Amygdala (tissue), 56 donors: ENCODE measurements at regions not wholly inside any gene's neighbourhood (a gene's known extent, or its start where the extent isn't known, plus 50 kb on each side); places are given as distances from the start of the nearest gene placed in this dataset.
"Not testable (repeated sequence)": the region's sequence is repeated elsewhere in the genome, so short reads cannot be mapped to it uniquely, and the experiment has no call there.

Experiments used
- DNase-seq, 56 donors: peaks; one replicate each; lab custom pipeline; 2025; lab: John Stamatoyannopoulos, UW

DNA sequence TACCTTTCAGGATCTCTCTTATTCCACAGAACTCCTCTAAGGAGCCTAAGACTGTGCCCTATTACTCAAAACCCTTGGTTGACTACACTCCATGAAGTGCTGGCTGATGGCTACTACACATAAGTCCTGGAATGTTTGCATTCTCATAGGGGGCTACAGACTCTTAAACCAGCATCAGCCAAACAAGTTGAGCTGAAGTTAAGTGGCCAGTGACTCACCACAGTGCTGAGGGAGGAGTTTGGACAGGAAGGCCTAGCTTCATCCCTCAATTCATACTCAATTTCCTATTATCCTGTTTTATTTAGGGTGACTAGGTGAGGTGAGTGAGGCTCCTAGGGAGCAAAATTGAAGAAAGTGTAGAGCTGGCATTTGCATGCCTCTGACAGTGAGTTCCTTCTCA is 246.7 kb downstream of the SMAD2 start:
- no peak for DNase-seq

- DNase-seq, result no peak
These were observed 247.6 kb downstream of the SMAD2 start for GRCh38 chr18:47682876-47683275.

DNA sequence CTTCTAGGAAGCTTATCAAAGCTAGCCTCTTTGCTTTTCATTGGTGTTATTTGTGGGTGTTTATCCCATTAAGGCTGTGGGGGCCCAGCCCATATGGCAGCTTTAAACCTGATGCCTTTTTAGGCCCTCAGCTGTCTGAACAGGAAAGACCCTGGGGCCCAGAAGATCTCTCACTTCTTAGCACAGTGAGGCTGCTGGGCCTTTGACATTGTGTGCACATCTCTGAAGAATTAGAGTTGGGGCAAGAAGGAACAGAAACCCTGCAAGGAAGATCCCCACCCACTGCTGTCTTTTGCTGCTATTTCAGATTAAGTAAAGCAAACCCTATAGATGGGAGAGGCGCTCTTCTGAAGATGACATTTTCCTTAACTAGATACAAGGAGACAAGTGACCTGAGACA is 250.0 kb downstream of the SMAD2 start:
- DNase-seq, result no peak

DNA sequence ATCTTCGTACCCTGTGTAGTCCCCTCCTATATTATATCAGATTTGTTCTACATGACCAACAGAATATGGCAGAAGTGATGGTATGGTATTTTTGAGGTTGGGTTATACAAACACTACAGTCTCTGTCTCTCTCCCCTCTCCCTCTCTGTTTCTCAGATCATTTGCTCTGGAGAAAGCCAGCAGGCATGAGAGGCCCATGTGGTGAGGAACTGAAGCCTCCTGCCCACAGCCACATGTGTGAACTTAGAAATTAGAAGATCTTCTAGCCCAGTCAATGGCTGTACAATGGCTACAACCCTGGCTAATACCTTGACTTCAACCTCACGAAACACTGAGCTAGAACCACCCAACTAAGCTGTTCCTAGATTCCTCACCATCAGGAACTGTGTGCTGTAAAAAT is 250.6 kb downstream of the SMAD2 start:
- DNase-seq, result no peak

- DNase-seq, result no peak
These were observed 252.5 kb downstream of the SMAD2 start for GRCh38 chr18:47677952-47678351.

DNA sequence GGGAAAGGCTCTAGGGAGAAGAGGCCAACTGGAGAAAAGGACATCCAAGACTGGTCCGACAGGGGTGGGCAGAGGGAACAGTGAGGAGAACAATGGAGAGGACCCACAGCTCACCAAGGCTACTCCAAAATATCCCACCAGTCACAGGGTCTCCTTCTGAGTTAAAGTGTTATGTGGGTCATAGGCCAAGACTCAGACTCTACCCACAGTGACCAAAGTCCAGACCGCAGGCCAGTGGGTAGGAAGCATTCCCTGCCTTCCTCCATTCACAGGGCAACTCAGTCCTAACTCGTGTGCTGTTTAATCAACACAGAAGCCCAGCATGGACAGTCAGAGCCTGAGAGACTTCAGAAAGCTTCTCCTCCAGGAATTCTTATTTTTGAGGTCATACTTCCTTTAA is 260.6 kb downstream of the SMAD2 start:
- DNase-seq, result no peak

DNA sequence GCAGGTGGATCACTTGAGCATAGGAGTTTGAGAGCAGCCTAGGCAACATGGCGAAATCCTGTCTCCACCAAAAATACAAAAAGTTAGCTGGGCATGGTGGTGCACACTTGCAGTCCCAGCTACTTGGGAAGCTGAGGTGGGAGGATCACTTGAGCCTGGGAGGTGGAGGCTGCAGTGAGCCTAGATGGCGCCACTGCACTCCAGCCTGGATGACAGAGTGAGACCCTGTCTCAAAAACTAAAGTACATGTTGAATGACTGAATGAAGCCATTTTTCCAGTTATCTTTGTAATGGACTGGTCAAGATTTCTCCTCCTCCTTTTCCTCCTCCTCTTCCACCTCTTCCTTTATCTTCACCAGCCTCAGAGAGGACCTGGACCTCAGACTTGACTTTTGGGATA is 272.0 kb downstream of the SMAD2 start:
- no peak for DNase-seq

- no peak for DNase-seq
These were observed 275.5 kb downstream of the SMAD2 start for GRCh38 chr18:47654988-47655387.

DNA sequence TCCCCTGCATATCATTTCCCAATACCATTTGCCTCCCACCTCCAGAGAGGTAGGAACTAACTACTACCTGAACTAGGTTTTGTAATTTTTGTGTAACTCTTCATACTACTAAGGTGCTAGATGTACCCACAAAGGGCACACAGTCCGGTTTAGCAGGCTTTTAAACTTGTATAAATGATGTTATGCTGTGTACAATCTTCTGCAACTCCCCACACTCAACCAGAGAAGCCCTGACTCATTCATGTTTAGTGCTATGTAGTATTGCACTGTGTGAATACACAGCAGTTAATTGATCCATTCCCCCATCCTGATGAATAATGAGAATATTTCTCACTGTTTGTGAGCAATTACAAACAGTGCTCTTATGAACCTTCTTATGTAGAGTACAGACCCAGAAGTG is 285.6 kb downstream of the SMAD2 start:
- DNase-seq, result no peak

DNA sequence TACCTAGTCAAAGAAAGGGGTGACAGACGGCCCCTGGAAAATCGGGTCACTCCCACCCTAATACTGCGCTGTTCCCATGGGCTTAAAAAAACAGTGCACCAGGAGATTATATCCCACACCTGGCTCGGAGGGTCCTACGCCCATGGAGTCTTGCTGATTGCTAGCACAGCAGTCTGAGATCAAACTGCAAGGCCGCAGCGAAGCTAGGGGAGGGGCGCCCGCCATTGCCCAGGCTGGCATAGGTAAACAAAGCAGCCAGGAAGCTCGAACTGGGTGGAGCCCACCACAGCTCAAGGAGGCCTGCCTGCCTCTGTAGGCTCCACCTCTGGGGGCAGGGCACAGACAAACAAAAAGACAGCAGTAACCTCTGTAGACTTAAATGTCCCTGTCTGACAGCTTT is 292.9 kb downstream of the SMAD2 start:
- not testable (repeated sequence) for DNase-seq

- no peak for DNase-seq
These were observed 295.0 kb downstream of the SMAD2 start for GRCh38 chr18:47635416-47635815.

- no peak for DNase-seq
These were observed 297.4 kb downstream of the SMAD2 start for GRCh38 chr18:47632970-47633635.

GRCh38 chr18:47628893-47629292 is 301.6 kb downstream of the SMAD2 start:
- DNase-seq, result no peak

DNA sequence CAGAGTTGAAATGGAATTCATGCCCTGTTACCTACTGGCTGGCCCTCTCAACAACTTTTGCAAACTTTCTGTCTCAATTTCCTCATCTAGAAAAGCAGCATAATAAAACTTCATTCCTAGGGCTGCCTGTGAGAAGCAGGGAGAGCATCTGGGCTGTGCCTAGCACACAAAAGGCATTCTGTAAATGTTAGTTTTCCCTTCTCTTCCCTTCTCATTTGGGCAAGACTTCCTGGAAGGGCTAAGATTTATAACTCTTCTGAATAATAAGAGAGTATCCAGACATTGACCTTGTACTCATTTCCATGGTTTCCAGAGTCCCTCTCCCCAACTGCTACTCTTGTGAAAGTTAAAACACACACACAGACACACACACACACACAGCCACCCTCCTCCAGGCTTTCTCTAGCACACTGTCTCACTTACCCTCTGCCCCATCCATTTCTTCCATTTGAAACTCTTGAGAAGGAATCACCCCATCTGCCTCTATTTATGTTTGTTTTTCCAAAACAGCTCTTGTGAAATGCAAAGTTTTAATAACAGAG is 302.1 kb downstream of the SMAD2 start:
- no peak for DNase-seq

DNA sequence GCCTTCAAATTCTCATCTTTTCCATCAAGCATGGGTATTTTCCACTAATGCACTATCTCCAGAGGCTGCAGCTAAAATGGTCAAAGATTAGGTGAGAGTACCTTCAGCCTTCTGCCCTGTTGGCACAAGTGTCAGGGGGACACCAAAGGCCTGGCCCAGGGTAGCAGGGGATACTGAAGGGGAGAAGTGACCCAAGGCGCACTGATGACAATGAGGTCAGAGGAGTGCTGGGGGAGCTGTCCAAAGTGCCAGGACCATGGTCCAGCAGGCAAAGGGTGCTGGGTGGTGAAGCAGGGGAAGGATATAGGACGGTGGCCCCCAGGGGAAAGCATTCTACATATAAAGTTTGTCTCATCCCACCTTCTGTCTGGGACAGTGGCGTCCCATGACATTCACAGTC is 303.4 kb downstream of the SMAD2 start:
- DNase-seq, result no peak

- no peak for DNase-seq
These were observed 310.5 kb downstream of the SMAD2 start for GRCh38 chr18:47619771-47620448.

GRCh38 chr18:47618758-47619157 is 311.7 kb downstream of the SMAD2 start:
- DNase-seq, result no peak

DNA sequence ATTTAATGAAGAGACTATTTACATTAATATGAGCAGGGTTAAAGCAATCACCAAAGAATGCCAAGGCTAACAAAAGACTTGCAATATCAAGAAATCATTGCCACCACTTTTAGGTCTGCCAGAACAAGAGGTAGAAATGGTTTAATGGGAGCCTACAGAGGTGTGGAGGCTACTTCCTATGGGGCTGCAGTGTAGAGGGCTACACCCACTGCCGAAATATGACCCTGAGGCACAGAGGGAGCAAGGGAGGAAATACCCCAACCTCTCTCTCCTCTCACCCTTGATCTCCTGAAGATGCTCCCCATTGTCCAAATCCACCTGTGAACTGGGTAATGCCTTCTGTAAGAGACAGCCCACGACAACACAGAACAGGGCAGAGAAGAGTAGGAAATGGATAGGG is 315.4 kb downstream of the SMAD2 start:
- DNase-seq, result no peak

GRCh38 chr18:47613929-47614328 is 316.5 kb downstream of the SMAD2 start:
- no peak for DNase-seq

DNA sequence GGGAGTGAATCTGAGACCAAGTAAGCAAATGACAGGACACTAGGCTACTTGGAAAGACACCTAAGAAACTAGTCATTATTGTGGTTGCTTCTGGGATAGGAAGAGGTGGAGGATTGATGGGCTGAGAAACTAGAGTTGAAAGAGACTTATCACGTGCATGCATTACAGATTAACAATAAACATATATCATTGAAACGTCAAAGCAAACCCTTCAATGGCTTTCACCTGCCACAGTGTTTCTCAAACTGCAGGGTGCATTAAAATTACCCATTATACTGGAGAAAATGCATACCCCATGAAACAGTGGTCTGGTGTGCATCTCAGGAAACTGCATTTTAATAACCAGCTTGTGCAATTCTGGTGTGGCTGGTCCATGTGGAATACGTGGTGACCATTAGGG is 318.8 kb downstream of the SMAD2 start:
- DNase-seq, result no peak

- no peak for DNase-seq
These were observed 323.9 kb downstream of the SMAD2 start for GRCh38 chr18:47606526-47606925.

GRCh38 chr18:47605093-47605492 is 325.4 kb downstream of the SMAD2 start:
- DNase-seq, result no peak
